GM12872 (cell line): ENCODE measurements at regions not wholly inside any gene's neighbourhood (a gene's known extent, or its start where the extent isn't known, plus 50 kb on each side); places are given as distances from the start of the nearest gene placed in this dataset.

Experiments
- TF ChIP-seq, protein P1 (sequence below): IDR thresholded peaks from 3 replicates; pipeline ENCODE4 v1.5.1; 2011; ENCODE audit warnings: low read depth, mild to moderate bottlenecking, low read length, moderate library complexity; ENCODE audit not compliant: insufficient read depth

DNA sequence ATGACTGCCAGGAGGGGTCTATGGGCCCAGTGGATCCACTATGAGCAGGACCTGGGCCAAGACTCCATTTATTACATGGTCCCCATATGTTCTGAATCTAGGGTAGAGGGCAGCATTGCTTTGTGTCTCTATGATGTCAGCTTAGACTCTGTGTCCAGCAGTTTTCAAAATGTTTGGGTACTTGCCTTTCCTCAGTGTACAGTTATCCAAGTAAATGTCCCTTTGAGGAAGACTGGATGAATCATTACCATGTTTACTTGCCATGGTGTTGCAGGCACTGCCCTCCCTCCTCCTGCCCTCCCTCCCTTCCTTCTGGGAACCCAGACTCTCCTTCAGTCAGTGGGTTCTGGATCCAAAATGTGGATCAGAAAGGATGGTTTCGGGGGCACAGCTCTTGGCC is 108.6 kb downstream of the NRN1 start:
- TF ChIP-seq, protein P1, sequence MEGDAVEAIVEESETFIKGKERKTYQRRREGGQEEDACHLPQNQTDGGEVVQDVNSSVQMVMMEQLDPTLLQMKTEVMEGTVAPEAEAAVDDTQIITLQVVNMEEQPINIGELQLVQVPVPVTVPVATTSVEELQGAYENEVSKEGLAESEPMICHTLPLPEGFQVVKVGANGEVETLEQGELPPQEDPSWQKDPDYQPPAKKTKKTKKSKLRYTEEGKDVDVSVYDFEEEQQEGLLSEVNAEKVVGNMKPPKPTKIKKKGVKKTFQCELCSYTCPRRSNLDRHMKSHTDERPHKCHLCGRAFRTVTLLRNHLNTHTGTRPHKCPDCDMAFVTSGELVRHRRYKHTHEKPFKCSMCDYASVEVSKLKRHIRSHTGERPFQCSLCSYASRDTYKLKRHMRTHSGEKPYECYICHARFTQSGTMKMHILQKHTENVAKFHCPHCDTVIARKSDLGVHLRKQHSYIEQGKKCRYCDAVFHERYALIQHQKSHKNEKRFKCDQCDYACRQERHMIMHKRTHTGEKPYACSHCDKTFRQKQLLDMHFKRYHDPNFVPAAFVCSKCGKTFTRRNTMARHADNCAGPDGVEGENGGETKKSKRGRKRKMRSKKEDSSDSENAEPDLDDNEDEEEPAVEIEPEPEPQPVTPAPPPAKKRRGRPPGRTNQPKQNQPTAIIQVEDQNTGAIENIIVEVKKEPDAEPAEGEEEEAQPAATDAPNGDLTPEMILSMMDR = no peak

GRCh38 chr6:5896476-5897200 is 110.1 kb downstream of the NRN1 start:
- TF ChIP-seq, protein P1 = no peak

- TF ChIP-seq, protein P1 = no peak
Measured at GRCh38 chr6:5894357-5894756, 112.4 kb downstream of the NRN1 start.

DNA sequence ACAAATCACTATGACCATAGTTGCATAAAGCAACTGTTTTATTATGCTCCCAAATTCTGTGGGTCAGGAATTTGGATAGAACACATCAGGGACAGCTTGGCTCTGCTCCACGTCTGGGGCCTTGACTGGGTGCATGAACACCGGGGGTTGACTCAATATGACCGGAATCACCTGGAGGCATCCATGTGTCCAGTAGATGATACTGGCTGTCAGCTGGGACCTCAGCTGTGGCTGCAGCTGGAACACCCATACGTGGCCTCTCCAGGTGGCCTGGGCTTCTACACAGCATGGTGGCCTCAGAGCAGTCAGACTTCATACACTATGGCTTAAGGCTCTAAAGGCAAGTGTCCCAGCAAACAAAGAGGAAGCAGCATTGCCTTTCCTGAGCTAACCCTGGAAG is 113.4 kb downstream of the NRN1 start:
- TF ChIP-seq, protein P1 = no peak

GRCh38 chr6:5892669-5893068 is 114.1 kb downstream of the NRN1 start:
- TF ChIP-seq, protein P1 = no peak

DNA sequence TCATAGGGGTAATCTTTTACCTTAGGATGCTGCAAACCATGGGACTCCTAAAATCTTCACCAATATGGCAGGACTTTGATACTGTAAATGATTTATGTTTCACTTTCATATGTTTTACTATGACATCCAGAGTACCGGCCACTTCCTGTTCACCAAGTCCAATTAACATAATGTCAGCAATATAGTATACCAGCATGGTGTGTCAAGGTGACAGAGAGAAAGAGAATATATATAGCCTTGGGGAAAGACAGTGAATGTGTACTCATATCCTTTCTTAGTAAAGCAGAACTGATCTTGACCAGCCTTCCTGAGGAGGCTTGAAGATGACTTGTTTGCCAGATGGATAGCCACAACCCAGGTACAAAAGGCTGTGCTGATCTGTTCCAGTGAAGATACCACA is 127.9 kb downstream of the NRN1 start:
- TF ChIP-seq, protein P1 = no peak

DNA sequence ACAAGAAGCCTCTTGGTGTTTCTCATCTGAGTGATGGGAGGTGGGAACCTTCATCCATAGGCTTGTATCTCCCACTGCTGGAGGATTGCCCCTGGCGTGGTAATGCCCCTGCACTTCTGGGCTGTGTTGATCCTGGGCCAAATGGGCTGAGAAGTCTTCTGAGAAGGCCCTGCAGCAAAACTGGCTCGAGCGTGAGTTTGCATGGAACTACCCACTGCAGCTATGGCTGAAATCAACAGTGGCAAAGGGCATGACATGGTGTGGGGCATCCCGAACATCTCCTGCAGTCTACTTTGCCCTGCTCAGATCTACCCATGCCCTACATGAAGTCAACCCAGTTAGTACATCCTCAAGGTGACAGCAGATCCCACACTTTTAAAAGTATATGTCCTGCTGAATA is 130.6 kb downstream of the NRN1 start:
- TF ChIP-seq, protein P1 = no peak

DNA sequence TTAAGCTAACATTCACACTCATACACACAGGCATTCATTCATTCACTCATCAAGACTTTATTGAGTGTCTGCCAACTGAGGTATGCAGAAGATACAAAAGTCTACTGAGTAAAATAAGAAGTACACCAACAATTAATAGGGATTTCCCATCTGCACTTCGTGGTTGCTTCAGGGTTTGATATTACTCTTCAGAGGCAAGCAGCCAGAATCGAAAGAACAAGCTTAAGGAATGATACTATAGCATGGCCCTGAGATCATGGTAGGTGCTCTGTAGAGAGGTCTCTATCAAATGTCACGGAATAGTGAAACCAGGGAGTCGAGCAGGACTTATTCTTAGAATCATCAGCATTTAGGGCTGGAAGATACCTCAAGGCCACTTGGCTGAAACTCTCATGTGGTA is 135.4 kb downstream of the NRN1 start:
- TF ChIP-seq, protein P1 = no peak
